GM23338 (cell line): ENCODE measurements at regions not wholly inside any gene's neighbourhood (a gene's known extent, or its start where the extent isn't known, plus 50 kb on each side); places are given as distances from the start of the nearest gene placed in this dataset.

Source experiments
- ATAC-seq: fragments of 200-7000 bp; cut with Tn5 transposase; 3 replicates; pipeline ENCODE4 v1.9.1; 2020
- DNase-seq: peaks from one replicate; pipeline ENCODE4 v3.0.0-alpha.2; 2015; ENCODE audit warnings: low spot score
- H2AFZ ChIP-seq: fragments of 200-600 bp; sonication (generic); 2 replicates; pipeline ENCODE4 v1.8.0; 2016; ENCODE audit warnings: antibody characterized with exemption, mild to moderate bottlenecking, moderate library complexity
- H3F3A ChIP-seq: fragments of 200-600 bp; sonication (generic); replicated peaks from 2 replicates; pipeline ENCODE4 v1.8.0; 2017; ENCODE audit warnings: antibody characterized with exemption, mixed run types, low read depth
- H3K27ac ChIP-seq: fragments of 200-600 bp; sonication (generic); 2 replicates; pipeline ENCODE4 v1.6.1; 2016; ENCODE audit warnings: low read depth
- H3K27me3 ChIP-seq: fragments of 200-600 bp; sonication (generic); 2 replicates; pipeline ENCODE4 v1.8.0; 2016; ENCODE audit warnings: mild to moderate bottlenecking, mixed run types, moderate library complexity; ENCODE audit not compliant: insufficient read depth
- H3K36me3 ChIP-seq: fragments of 200-600 bp; sonication (generic); 2 replicates; pipeline ENCODE4 v1.8.0; 2016; ENCODE audit warnings: mild to moderate bottlenecking; ENCODE audit not compliant: insufficient read depth
- H3K4me1 ChIP-seq: fragments of 200-600 bp; sonication (generic); 2 replicates; pipeline ENCODE4 v1.8.0; 2016; ENCODE audit warnings: mild to moderate bottlenecking, moderate library complexity; ENCODE audit not compliant: insufficient read depth
- H3K4me2 ChIP-seq: fragments of 200-600 bp; sonication (generic); 2 replicates; pipeline ENCODE4 v1.7.1; 2017; ENCODE audit warnings: mixed run types
- H3K4me3 ChIP-seq: fragments of 200-600 bp; sonication (generic); 2 replicates; pipeline ENCODE4 v1.6.1; 2016; ENCODE audit warnings: mixed run types
- H3K79me2 ChIP-seq: fragments of 200-600 bp; sonication (generic); replicated peaks from 2 replicates; pipeline ENCODE4 v1.8.0; 2017; ENCODE audit warnings: mild to moderate bottlenecking; ENCODE audit not compliant: insufficient read depth
- H3K9me2 ChIP-seq: fragments of 200-600 bp; sonication (generic); 2 replicates; pipeline ENCODE4 v1.8.0; 2017; ENCODE audit not compliant: insufficient read depth
- H4K20me1 ChIP-seq: fragments of 200-600 bp; sonication (generic); replicated peaks from 2 replicates; pipeline ENCODE4 v1.8.0; 2017; ENCODE audit warnings: mild to moderate bottlenecking; ENCODE audit not compliant: insufficient read depth
- H3K27ac Mint-ChIP-seq: 2 replicates; pipeline ENCODE4 v1.8.0; 2020; ENCODE audit warnings: inconsistent platforms, mild to moderate bottlenecking, moderate library complexity, mixed read lengths
- H3K27me3 Mint-ChIP-seq: 3 replicates; pipeline ENCODE4 v1.8.0; 2022; ENCODE audit warnings: low read depth, mild to moderate bottlenecking, moderate library complexity, mixed read lengths, inconsistent platforms; ENCODE audit not compliant: insufficient read depth, poor library complexity
- H3K36me3 Mint-ChIP-seq: 3 replicates; pipeline ENCODE4 v1.8.0; 2021; ENCODE audit warnings: low read depth, mild to moderate bottlenecking, inconsistent platforms, moderate library complexity, mixed read lengths
- H3K4me1 Mint-ChIP-seq: 3 replicates; pipeline ENCODE4 v1.8.0; 2020; ENCODE audit warnings: mild to moderate bottlenecking, inconsistent platforms, mixed read lengths
- H3K4me3 Mint-ChIP-seq: 3 replicates; pipeline ENCODE4 v1.8.0; 2021; ENCODE audit warnings: moderate library complexity, mild to moderate bottlenecking, inconsistent platforms, mixed read lengths
- H3K9me3 Mint-ChIP-seq: 3 replicates; pipeline ENCODE4 v1.8.0; 2020; ENCODE audit warnings: moderate library complexity, mild to moderate bottlenecking, inconsistent platforms, mixed read lengths
- CTCF ChIP-seq, 2 experiments: fragments of 200-600 bp in 1 of 2; sonication (generic) in 1 of 2; conservative IDR thresholded peaks; 2 replicates each; pipeline versions ENCODE4 v1.5.1 to v1.6.1; 2016 to 2017; ENCODE audit warnings: antibody characterized with exemption in 2 of 2, low read depth in 2 of 2, mild to moderate bottlenecking in 2 of 2, moderate library complexity in 1 of 2
- ETS1 ChIP-seq: IDR thresholded peaks from 2 replicates; pipeline ENCODE4 v1.6.1; 2016; ENCODE audit warnings: antibody characterized with exemption
- EZH2phosphoT487 ChIP-seq: fragments of 200-600 bp; sonication (generic); IDR thresholded peaks from one replicate; pipeline ENCODE4 v1.8.1; 2018; ENCODE audit warnings: antibody characterized with exemption; ENCODE audit not compliant: unreplicated experiment
- NANOG ChIP-seq: IDR thresholded peaks from 2 replicates; pipeline ENCODE4 v1.6.1; 2016; ENCODE audit warnings: antibody characterized with exemption, borderline replicate concordance
- ZNF462 ChIP-seq: fragments of 250-450 bp; sonication (Bioruptor Pico); IDR thresholded peaks from 2 replicates; pipeline ENCODE4 v1.5.0; 2020; ENCODE audit warnings: mild to moderate bottlenecking, moderate library complexity

- TF ChIP-seq ZNF462 (CRISPR knock-in tag) (no peak), ETS1 (no peak)
These were observed 926.6 kb downstream of the EPHA3 start (continued) for GRCh38 chr3:90034038-90034437.

GRCh38 chr3:90035643-90036042, 928.2 kb downstream of the EPHA3 start:
- DNase-seq (no peak), ATAC-seq (no peak)
- no peaks in the 10 kb centered on the region for H3F3A ChIP-seq
- Mint-ChIP-seq H3K4me3 (no peak overlapping the region), H3K27ac (peak overlapping the region; percentile 10; the same call in 1 of the 2 replicates), H3K27me3 (peaks cover 3% of the 10 kb centered on the region), H3K4me1 (peaks cover 42% of the 10 kb centered on the region), H3K36me3 (no peaks in the 10 kb centered on the region), H3K9me3 (no peaks in the 10 kb centered on the region)
- no peaks in the 10 kb centered on the region for H3K79me2 ChIP-seq
- H3K4me1 ChIP-seq: peaks cover 44% of the 10 kb centered on the region
- no peak overlapping the region for H3K4me2 ChIP-seq
- no peaks in the 10 kb centered on the region for H3K36me3 ChIP-seq
- H4K20me1 ChIP-seq: no peaks in the 10 kb centered on the region
- no peak overlapping the region for H3K4me3 ChIP-seq
- peak overlapping the region; percentile 48; the same call in 1 of the 2 replicates for H2AFZ ChIP-seq
- H3K27ac ChIP-seq: no peak overlapping the region
- H3K9me2 ChIP-seq: no peaks in the 10 kb centered on the region
- H3K27me3 ChIP-seq: no peaks in the 10 kb centered on the region
- TF ChIP-seq ZNF462 (CRISPR knock-in tag) (no peak), NANOG (no peak), CTCF (conservative IDR thresholded peaks at IDR 0.05; ENCODE audit: low read depth in 2 of 2) (no peak), EZH2phosphoT487 (no peak)
